HG03095 (cell line): ENCODE measurements at regions not wholly inside any gene's neighbourhood (a gene's known extent, or its start where the extent isn't known, plus 50 kb on each side); places are given as distances from the start of the nearest gene placed in this dataset.

Experiments used
- ATAC-seq: cut with Tn5 transposase; IDR thresholded peaks from one replicate; pipeline ENCODE4 v1.9.1; 2021; ENCODE audit warnings: moderate library complexity; ENCODE audit not compliant: unreplicated experiment

- ATAC-seq = peak; percentile 94
Observed at GRCh38 chrX:65034668-65035445, 58.6 kb upstream of the ZC4H2 start, which contains the start of gene ZC3H12B. Gene ZC3H12B (plus strand): TSS chrX:65034826.

DNA sequence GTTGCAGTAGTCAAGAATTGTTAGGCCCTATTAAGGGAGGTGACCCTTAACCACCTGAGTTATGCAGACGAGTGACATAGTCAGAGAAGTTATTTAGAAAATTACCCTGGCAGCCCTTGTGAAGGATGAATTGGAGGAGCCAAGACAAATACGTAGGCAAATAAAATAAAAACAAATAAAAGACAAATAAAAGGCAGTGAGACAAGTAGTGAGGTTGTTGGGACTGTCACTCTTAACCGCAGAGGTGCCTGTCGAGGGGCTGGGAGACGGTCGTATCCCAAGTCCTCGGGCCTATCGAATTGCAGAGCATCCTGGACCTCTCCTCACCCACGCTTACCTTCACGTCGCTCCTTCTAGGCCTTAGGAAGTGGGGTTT, 58.0 kb upstream of the ZC4H2 start:
- no peak for ATAC-seq
